ENCODE measurements at regions not wholly inside any gene's neighbourhood (a gene's known extent, or its start where the extent isn't known, plus 50 kb on each side); places are given as distances from the start of the nearest gene placed in this dataset.

GRCh38 chr5:164967354-164967753, 1461.9 kb downstream of the MAT2B start:
- TF ChIP-seq CTCF (IDR thresholded peaks at IDR 0.05) (no peak), EZH2 (IDR thresholded peaks at IDR 0.05; ENCODE audit: borderline replicate concordance, insufficient read depth, low read depth, low read length, poor library complexity, severe bottlenecking) (no peak)
